Pulmonary artery endothelial cell (primary cell): ENCODE measurements at regions not wholly inside any gene's neighbourhood (a gene's known extent, or its start where the extent isn't known, plus 50 kb on each side); places are given as distances from the start of the nearest gene placed in this dataset.
"Not testable (repeated sequence)": the region's sequence is repeated elsewhere in the genome, so short reads cannot be mapped to it uniquely, and the experiment has no call there.

Experiments used
- DNase-seq: peaks from one replicate; pipeline ENCODE4 v3.0.0-alpha.2; 2011; ENCODE audit warnings: low read depth, low spot score

GRCh38 chr4:134627366-134627765 is 425.8 kb upstream of the PABPC4L start:
- no peak for DNase-seq

DNA sequence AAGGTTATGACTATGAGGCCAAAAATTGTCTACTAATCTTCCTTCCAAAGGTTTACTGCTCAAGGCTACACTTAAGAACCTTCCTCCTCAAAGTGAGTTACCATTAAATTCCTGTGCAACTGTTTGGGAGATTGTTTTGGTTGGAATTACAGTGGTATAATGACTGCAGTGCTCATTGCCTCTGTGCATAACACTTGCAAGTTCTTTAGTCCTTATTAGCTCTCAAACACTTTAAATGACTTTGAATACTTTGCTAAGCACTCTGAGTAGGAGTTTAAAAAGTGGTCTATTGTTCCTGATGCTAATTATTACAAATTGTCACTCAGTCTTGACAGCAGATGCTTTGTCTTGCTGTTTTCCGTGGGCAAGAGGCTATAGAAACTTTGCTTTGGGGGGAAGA is 422.8 kb upstream of the PABPC4L start:
- no peak for DNase-seq

DNA sequence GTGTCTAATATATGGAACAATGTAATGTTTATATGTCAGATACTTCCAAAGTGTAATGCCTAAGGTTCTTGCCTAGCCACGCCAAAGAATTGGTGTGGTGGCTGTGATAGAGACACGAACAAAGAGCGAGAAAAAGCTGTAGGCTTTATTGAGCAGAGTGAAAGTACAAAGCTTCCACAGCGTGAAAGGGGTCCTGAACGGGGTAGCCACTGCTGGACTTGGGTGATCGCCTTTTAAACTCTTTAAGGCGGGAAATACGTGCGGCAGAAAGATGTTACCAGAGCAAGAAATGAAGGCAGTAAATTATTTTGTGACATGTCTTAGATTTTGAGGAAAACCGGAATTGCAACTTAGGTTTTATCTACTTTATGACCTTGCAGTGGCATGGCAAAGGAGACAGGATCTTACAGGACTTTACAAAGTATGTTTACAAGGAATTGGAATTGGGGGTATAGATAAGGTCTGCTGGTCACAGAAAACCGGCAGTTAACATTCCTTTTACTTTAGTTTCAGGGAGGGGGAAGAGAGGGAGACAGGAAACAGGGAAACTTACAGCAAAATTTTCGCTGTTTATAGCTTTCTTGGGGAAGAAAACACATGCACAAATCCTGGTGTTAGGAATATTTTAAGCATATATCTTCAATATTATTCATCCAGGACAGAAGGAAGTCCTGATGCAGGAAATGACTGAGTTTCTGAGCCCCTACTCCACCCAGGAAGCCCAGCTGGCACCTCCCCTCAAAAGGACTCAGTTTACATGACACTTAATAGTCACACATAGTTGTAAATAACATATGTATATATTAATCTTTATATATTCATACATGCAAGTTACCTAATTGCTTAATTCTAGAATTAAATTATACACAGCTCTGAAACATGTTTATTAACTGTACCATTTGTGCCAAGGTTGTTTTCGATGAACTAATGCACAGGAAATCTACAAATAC is 421.3 kb upstream of the PABPC4L start:
- DNase-seq = not testable (repeated sequence)

- no peak for DNase-seq
Observed at GRCh38 chr4:134622199-134622598, 420.6 kb upstream of the PABPC4L start.

- DNase-seq = not testable (repeated sequence)
Observed at GRCh38 chr4:134621715-134622114, 420.1 kb upstream of the PABPC4L start.

DNA sequence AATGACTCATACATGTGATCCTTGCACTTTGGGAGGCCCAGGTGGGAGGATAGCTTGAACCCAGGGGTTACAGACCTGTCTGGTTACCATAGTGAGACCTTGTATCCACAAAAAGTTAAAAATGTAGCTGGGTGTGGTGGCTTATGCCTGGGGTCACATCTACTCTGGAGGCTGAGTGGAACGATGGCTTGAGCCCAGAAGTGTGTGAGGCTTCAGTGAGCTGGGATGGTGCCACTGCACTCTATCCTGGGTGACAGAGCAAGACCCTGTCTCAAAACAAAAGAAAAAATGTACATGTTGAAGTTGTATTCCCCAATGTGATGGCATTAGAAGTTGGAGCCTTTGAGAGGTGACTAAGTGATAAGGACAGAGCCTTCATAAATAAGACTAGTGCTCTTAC is 409.4 kb upstream of the PABPC4L start:
- no peak for DNase-seq

DNA sequence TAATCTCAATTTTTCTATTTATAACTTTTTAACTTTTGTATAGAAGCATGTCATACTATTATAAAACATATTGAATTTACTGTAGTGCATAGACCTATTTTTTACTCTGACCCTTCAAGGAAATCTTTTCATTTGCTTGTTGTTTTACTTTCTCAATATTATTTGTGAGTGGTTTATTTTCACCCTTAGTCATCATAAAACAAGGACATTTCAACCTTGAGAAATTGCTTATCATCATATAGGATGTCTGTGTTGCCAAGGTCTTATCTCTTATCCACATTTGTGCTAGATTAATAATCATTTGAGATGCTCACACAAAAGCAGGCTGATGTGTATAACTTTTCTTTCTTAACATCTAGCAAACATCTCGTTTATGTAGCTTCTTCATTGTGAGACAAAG is 408.6 kb upstream of the PABPC4L start:
- no peak for DNase-seq

DNA sequence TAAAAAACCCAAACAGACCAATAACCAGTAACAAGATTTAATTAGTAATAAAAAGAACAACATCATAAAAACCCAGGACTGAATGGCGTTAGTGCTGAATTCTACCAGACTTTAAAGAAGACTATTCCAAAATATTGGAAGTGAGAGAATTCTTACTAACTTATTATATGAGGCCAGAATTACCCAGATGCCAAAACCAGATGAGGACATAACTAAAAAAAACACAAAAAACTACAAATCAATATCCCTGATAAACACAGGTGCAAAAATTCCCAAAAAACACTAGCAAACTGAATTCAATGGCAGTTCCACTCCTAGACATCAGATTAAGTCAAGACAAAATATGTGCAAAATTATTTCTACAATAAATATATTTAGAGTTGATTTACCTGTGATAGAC is 400.1 kb upstream of the PABPC4L start:
- no peak for DNase-seq

- no peak for DNase-seq
Observed at GRCh38 chr4:134591326-134591725, 389.7 kb upstream of the PABPC4L start.

- DNase-seq = peak; percentile 65
Observed at GRCh38 chr4:134585972-134586371, 384.4 kb upstream of the PABPC4L start.

DNA sequence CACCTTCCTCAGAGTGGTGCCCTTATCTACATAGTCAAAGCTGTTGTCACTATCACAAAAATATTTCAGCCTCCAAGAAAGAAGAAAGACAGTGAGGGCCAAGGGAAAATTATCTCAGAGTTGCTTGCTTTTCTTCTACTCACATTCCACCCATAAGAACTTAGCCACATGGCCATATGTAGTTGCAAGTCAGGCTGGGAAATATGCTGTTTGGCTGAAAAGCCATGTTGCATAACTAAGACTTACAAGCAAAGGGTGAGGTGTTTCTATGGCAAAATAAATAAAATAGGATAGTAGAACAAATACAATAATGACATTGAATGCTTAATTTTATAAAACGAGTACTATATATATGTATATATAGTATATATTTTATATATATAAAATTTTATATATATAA is 365.9 kb upstream of the PABPC4L start:
- no peak for DNase-seq

DNA sequence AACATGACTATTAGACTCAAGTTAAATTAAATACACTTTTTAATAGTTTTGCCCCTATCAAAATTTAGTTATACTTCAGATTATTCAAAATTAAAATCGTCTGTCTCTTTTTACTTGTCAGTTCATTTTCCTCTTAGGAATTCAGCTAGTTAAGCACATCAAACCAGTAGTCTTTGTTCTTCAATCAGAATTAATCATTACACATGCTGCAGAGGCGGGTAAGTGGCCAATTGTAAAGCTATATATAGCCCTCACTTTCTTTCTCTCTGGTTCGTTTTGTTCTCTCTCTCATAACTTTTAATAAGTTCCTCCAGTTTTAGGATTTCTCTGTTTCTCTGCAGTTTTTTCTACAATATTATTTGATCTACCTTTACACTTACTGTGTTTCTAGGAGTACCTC is 359.1 kb upstream of the PABPC4L start:
- no peak for DNase-seq

DNA sequence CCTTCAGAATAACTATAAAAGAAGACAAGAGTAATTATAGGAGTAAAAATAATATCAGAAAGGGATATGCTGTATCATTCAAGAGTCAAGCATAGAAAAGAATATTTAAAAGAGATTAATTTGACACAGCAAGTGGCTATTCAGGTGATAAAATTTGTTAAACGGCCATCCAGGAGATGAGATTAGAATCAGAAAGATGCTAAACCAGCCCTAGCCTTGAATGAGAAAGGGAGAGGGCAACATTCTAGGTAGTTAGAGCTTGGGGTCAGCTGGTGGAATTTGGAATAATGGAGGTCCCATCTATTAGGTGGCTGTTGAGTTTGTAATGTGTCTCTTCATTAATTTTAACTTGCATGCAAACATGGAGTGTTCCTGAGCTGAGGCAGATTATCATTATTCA is 350.5 kb upstream of the PABPC4L start:
- no peak for DNase-seq

DNA sequence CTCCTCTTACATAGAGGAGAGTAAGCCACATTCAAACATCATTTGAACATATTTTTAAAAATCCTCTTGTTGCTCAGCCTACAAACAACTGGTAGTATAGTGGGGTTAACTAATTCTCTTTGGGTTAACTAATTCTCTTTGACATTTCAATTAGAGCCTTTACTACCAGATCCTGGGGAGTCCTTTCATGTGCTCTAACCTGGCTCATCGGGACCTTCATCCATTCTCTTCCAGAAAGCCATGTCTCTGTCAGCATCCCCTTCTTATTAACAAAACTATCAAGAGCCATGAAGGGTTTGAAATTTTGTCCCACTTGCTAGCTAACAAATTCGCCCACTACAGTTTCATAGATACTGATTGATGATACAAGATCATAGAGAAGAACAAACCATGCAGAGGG is 349.8 kb upstream of the PABPC4L start:
- DNase-seq = no peak

DNA sequence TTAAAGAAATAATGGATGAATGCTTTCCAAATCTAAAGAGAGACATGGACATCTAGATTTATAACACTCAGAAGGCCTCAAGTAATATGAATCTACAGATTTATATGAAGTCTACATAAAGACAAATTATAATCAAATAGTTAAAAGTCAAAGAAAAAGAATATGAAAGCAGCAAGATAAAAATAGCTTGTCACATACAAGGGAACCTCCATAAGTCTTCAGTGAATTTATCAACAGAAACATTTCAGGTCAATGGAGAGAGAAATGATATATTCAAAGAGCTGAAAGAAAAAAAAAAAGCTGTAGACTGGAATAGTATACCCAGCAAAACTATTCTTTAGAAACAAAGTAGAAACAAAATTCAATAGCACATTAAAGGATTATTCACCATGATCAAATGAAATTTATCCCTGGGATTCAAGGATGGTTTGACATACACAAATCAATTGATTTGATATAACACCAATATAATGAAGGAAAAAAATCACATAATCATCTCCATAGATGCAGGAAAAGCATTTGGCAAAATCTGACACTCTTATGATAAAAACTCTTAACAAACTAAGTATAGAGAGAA is 346.6 kb upstream of the PABPC4L start:
- no peak for DNase-seq

GRCh38 chr4:134546279-134546678 is 344.7 kb upstream of the PABPC4L start:
- DNase-seq = no peak

GRCh38 chr4:134544303-134544770 is 342.7 kb upstream of the PABPC4L start:
- DNase-seq = no peak

- no peak for DNase-seq
Observed at GRCh38 chr4:134540588-134540987, 339.0 kb upstream of the PABPC4L start.

DNA sequence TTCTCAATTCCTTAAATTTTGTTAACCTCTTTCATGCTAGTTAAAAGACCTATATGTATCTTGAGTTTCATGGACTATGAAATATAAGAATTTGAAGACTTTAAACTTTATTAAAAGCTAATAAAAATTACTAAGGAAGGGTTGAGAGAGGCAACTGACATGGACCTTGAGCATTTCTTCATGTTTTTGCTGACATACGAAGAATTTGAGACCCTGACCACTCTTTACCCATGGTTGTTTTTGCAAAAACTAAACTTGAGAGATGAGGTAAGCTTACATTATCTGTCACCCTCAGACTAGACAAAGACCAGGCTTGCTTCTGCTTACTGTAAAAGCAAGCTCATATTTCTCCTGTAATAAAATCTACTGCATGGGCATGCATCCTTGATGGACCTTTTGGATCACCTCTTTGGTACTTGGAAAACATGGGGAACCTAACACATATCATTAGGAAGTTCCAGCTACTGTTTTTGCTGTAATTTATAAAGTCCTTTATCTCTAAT is 338.2 kb upstream of the PABPC4L start:
- no peak for DNase-seq

GRCh38 chr4:134537701-134538100 is 336.1 kb upstream of the PABPC4L start:
- DNase-seq = no peak

DNA sequence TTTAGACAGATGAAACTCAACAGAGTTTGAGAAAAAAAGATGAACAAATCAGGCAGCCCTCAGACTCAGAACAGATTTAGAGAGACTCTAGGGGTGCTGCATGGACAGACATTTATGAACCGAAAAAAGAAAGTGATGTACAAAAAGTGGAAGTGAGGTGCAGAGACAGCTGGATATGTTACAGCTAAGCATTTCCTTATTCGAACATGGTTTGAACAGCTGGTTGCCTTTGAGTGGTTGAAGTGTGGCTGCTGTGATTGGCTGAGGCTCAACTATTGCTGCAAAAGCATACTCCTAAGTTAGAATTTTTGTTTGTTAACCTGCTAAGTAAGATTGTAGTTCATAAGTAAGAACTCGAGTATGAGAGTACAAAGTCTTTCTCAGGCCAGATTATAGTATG is 331.5 kb upstream of the PABPC4L start:
- no peak for DNase-seq

GRCh38 chr4:134531013-134531412 is 329.4 kb upstream of the PABPC4L start:
- no peak for DNase-seq

DNA sequence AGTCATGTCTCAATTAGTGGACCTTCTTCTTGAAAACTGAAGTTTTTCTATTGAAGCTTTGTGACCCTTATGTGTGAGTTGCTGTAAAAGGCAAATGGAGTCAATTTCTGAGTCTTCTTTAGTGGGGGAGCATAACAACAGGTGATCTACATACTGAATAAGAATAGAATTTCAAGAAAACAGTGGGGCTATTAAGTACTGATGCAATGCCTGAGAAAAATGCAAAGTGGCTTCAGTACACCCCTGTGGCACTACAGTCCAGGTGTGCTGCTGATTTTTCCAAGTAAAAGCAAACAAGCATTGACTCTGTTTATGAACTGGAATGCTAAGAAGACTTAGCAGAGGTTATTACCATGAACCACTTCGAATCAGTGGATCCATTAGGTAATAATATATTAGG is 328.0 kb upstream of the PABPC4L start:
- DNase-seq = no peak
